Central memory CD8-positive, alpha-beta T cell (primary cell): ENCODE measurements at regions not wholly inside any gene's neighbourhood (a gene's known extent, or its start where the extent isn't known, plus 50 kb on each side); places are given as distances from the start of the nearest gene placed in this dataset.

Experiments
- ATAC-seq: fragments of 150-1000 bp; cut with Tn5 transposase; replicated peaks from 2 replicates; pipeline ENCODE4 v1.10.0; 2022; ENCODE audit warnings: mild to moderate bottlenecking, moderate FRiP score, moderate number of reproducible peaks; ENCODE audit not compliant: poor library complexity, severe bottlenecking; ENCODE audit errors: extremely low read depth
- DNase-seq, 2 donors: peaks; one replicate each; pipeline ENCODE4 v3.0.0; 2021; ENCODE audit warnings: low spot score in 2 of 2
- H3K27ac Mint-ChIP-seq: one replicate; pipeline ENCODE4 v1.8.0; 2022; ENCODE audit warnings: low read depth, mild to moderate bottlenecking, moderate library complexity, mixed read lengths
- H3K27me3 Mint-ChIP-seq: one replicate; pipeline ENCODE4 v1.8.0; 2022; ENCODE audit warnings: mixed read lengths
- H3K36me3 Mint-ChIP-seq: one replicate; pipeline ENCODE4 v1.8.0; 2022; ENCODE audit warnings: mild to moderate bottlenecking, moderate library complexity, mixed read lengths; ENCODE audit not compliant: insufficient read depth
- H3K4me1 Mint-ChIP-seq: one replicate; pipeline ENCODE4 v1.8.0; 2022; ENCODE audit warnings: mixed read lengths
- H3K4me3 Mint-ChIP-seq: one replicate; pipeline ENCODE4 v1.8.0; 2022; ENCODE audit warnings: mild to moderate bottlenecking, moderate library complexity, mixed read lengths
- H3K9me3 Mint-ChIP-seq: one replicate; pipeline ENCODE4 v1.8.0; 2022; ENCODE audit warnings: mixed read lengths

GRCh38 chr20:48204499-48204898 lies 419.2 kb upstream of the SULF2 start:
- H3K27ac Mint-ChIP-seq = no peak overlapping the region
- no peaks in the 10 kb centered on the region for H3K4me1 Mint-ChIP-seq
- no peak overlapping the region for H3K4me3 Mint-ChIP-seq
- ATAC-seq (no peak), DNase-seq (no peak)
- peaks cover 16% of the 10 kb centered on the region for H3K27me3 Mint-ChIP-seq
- no peaks in the 10 kb centered on the region for H3K9me3 Mint-ChIP-seq
- H3K36me3 Mint-ChIP-seq = no peaks in the 10 kb centered on the region

GRCh38 chr20:48203252-48203651 lies 418.0 kb upstream of the SULF2 start:
- Mint-ChIP-seq H3K27ac (no peak overlapping the region), H3K4me3 (no peak overlapping the region), H3K9me3 (no peaks in the 10 kb centered on the region), H3K4me1 (no peaks in the 10 kb centered on the region), H3K27me3 (peaks cover 16% of the 10 kb centered on the region), H3K36me3 (no peaks in the 10 kb centered on the region)
- ATAC-seq (no peak), DNase-seq (no peak)

- H3K4me1 Mint-ChIP-seq = no peaks in the 10 kb centered on the region
- H3K27ac Mint-ChIP-seq = no peak overlapping the region
- no peaks in the 10 kb centered on the region for H3K9me3 Mint-ChIP-seq
These were observed 417.2 kb upstream of the SULF2 start for GRCh38 chr20:48202334-48203113.

GRCh38 chr20:48201885-48202284 lies 416.6 kb upstream of the SULF2 start:
- no peak overlapping the region for H3K27ac Mint-ChIP-seq
- H3K9me3 Mint-ChIP-seq = no peaks in the 10 kb centered on the region
- H3K4me1 Mint-ChIP-seq = no peaks in the 10 kb centered on the region
- ATAC-seq (no peak), DNase-seq (no peak)
- peaks cover 16% of the 10 kb centered on the region for H3K27me3 Mint-ChIP-seq
- H3K36me3 Mint-ChIP-seq = no peaks in the 10 kb centered on the region
- no peak overlapping the region for H3K4me3 Mint-ChIP-seq

More at GRCh38 chr20:48202334-48203113, 417.2 kb upstream of the SULF2 start:
- Mint-ChIP-seq H3K27me3 (peaks cover 16% of the 10 kb centered on the region), H3K4me3 (no peak overlapping the region), H3K36me3 (no peaks in the 10 kb centered on the region)
- DNase-seq (no peak), ATAC-seq (no peak)

GRCh38 chr20:48201188-48201587 lies 415.9 kb upstream of the SULF2 start:
- peaks cover 18% of the 10 kb centered on the region for H3K27me3 Mint-ChIP-seq
- ATAC-seq (no peak), DNase-seq (no peak)
- H3K4me1 Mint-ChIP-seq = no peaks in the 10 kb centered on the region
- H3K27ac Mint-ChIP-seq = no peak overlapping the region
- H3K9me3 Mint-ChIP-seq = no peaks in the 10 kb centered on the region
- H3K36me3 Mint-ChIP-seq = no peaks in the 10 kb centered on the region
- no peak overlapping the region for H3K4me3 Mint-ChIP-seq

- H3K27me3 Mint-ChIP-seq = peaks cover 29% of the 10 kb centered on the region
- H3K4me3 Mint-ChIP-seq = no peak overlapping the region
- no peaks in the 10 kb centered on the region for H3K4me1 Mint-ChIP-seq
- H3K9me3 Mint-ChIP-seq = no peaks in the 10 kb centered on the region
- no peak for DNase-seq
- H3K36me3 Mint-ChIP-seq = peaks cover 3% of the 10 kb centered on the region
- no peak for ATAC-seq
- H3K27ac Mint-ChIP-seq = no peak overlapping the region
These were observed 413.7 kb upstream of the SULF2 start for GRCh38 chr20:48198929-48199451.

- no peak overlapping the region for H3K4me3 Mint-ChIP-seq
- H3K9me3 Mint-ChIP-seq = no peaks in the 10 kb centered on the region
- no peak for DNase-seq
- peaks cover 36% of the 10 kb centered on the region for H3K27me3 Mint-ChIP-seq
- no peaks in the 10 kb centered on the region for H3K4me1 Mint-ChIP-seq
- peaks cover 3% of the 10 kb centered on the region for H3K36me3 Mint-ChIP-seq
- ATAC-seq = no peak
- no peak overlapping the region for H3K27ac Mint-ChIP-seq
These were observed 411.8 kb upstream of the SULF2 start for GRCh38 chr20:48197066-48197465.

- H3K4me3 Mint-ChIP-seq = no peak overlapping the region
- no peaks in the 10 kb centered on the region for H3K9me3 Mint-ChIP-seq
- peaks cover 36% of the 10 kb centered on the region for H3K27me3 Mint-ChIP-seq
- ATAC-seq = no peak
- H3K4me1 Mint-ChIP-seq = no peaks in the 10 kb centered on the region
- H3K27ac Mint-ChIP-seq = no peak overlapping the region
- DNase-seq = no peak
- H3K36me3 Mint-ChIP-seq = peaks cover 3% of the 10 kb centered on the region
These were observed 411.2 kb upstream of the SULF2 start for GRCh38 chr20:48196486-48196885.

GRCh38 chr20:48196001-48196400 lies 410.7 kb upstream of the SULF2 start:
- DNase-seq (no peak), ATAC-seq (no peak)
- Mint-ChIP-seq H3K27ac (no peak overlapping the region), H3K27me3 (peaks cover 36% of the 10 kb centered on the region), H3K4me3 (no peak overlapping the region), H3K4me1 (no peaks in the 10 kb centered on the region), H3K9me3 (no peaks in the 10 kb centered on the region), H3K36me3 (peaks cover 3% of the 10 kb centered on the region)

- peaks cover 36% of the 10 kb centered on the region for H3K27me3 Mint-ChIP-seq
- H3K4me3 Mint-ChIP-seq = no peak overlapping the region
- H3K36me3 Mint-ChIP-seq = peaks cover 3% of the 10 kb centered on the region
- H3K27ac Mint-ChIP-seq = no peak overlapping the region
- no peaks in the 10 kb centered on the region for H3K9me3 Mint-ChIP-seq
- ATAC-seq = no peak
- H3K4me1 Mint-ChIP-seq = no peaks in the 10 kb centered on the region
- no peak for DNase-seq
These were observed 410.0 kb upstream of the SULF2 start for GRCh38 chr20:48195121-48195870.

- no peak overlapping the region for H3K4me3 Mint-ChIP-seq
- ATAC-seq = no peak
- H3K9me3 Mint-ChIP-seq = no peaks in the 10 kb centered on the region
- no peak for DNase-seq
- no peaks in the 10 kb centered on the region for H3K4me1 Mint-ChIP-seq
- peaks cover 36% of the 10 kb centered on the region for H3K27me3 Mint-ChIP-seq
- H3K27ac Mint-ChIP-seq = no peak overlapping the region
- H3K36me3 Mint-ChIP-seq = peaks cover 3% of the 10 kb centered on the region
These were observed 409.3 kb upstream of the SULF2 start for GRCh38 chr20:48194583-48194982.

- peaks cover 36% of the 10 kb centered on the region for H3K27me3 Mint-ChIP-seq
- no peak for ATAC-seq
These were observed 408.5 kb upstream of the SULF2 start for GRCh38 chr20:48193627-48194425.

More at GRCh38 chr20:48193627-48194425, 408.5 kb upstream of the SULF2 start:
- Mint-ChIP-seq H3K4me1 (no peaks in the 10 kb centered on the region), H3K4me3 (no peak overlapping the region), H3K9me3 (no peaks in the 10 kb centered on the region), H3K36me3 (peaks cover 3% of the 10 kb centered on the region), H3K27ac (no peak overlapping the region)
- DNase-seq = no peak
